ENCODE measurements at regions not wholly inside any gene's neighbourhood (a gene's known extent, or its start where the extent isn't known, plus 50 kb on each side); places are given as distances from the start of the nearest gene placed in this dataset.

- H3F3A ChIP-seq (ENCODE audit: control insufficient read depth, insufficient read depth) = no peaks in the 10 kb centered on the region
- H3K79me2 ChIP-seq (ENCODE audit: control insufficient read depth, low read length) = no peaks in the 10 kb centered on the region
- no peaks in the 10 kb centered on the region for H4K20me1 ChIP-seq (ENCODE audit: control insufficient read depth, insufficient read depth, low read depth, low read length)
- H3K4me1 ChIP-seq (ENCODE audit: control insufficient read depth, low read length) = no peaks in the 10 kb centered on the region
- H3K9me2 ChIP-seq (replicated peaks; ENCODE audit: control insufficient read depth, low read length) = no peaks in the 10 kb centered on the region
- H3K4me3 ChIP-seq (ENCODE audit: low read length) = no peak overlapping the region
- H3K36me3 ChIP-seq (ENCODE audit: control insufficient read depth, low read length) = no peaks in the 10 kb centered on the region
- H3K9me3 ChIP-seq (ENCODE audit: control insufficient read depth, insufficient read depth, low read length) = no peaks in the 10 kb centered on the region
- no peak overlapping the region for H3K4me2 ChIP-seq (ENCODE audit: low read length)
- no peaks in the 10 kb centered on the region for H3K27me3 ChIP-seq (ENCODE audit: control insufficient read depth, low read length)
- TF ChIP-seq EZH2phosphoT487 (IDR thresholded peaks at IDR 0.05; ENCODE audit: borderline replicate concordance, low read length) (no peak), CTCF (IDR thresholded peaks at IDR 0.05; ENCODE audit: low read depth, low read length, poor library complexity, severe bottlenecking) (no peak)
- no peak overlapping the region for H3K27ac ChIP-seq (ENCODE audit: low read depth, low read length)
These were observed 439.6 kb downstream of the EPM2A start for GRCh38 chr6:145295746-145296145.

DNA sequence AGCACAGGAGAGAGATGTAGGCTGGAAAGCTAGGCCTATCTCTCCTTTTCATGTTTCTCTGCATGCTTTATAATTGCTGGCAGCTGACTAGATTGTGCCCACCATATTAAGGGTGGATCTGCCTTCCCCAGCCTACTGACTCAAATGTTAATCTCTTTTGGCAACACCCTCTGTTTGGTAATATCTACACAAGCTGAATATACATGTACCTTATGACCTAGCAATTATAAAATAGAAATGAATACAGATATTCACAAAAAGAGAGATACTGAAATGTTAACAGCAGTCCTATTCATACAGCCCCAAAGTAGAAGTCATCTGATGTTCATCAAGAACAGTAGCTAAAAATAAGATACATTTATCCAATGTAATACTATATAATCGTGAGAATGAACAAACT, 429.6 kb downstream of the EPM2A start:
- Histone ChIP-seq H3K4me2 (ENCODE audit: low read length) (no peak overlapping the region), H3F3A (ENCODE audit: control insufficient read depth, insufficient read depth) (no peaks in the 10 kb centered on the region), H4K20me1 (ENCODE audit: control insufficient read depth, insufficient read depth, low read depth, low read length) (no peaks in the 10 kb centered on the region), H3K9me3 (ENCODE audit: control insufficient read depth, insufficient read depth, low read length) (no peaks in the 10 kb centered on the region), H3K27ac (ENCODE audit: low read depth, low read length) (no peak overlapping the region), H3K4me3 (ENCODE audit: low read length) (no peak overlapping the region), H3K27me3 (ENCODE audit: control insufficient read depth, low read length) (no peaks in the 10 kb centered on the region; the same call in 1 of the 2 replicates), H3K4me1 (ENCODE audit: control insufficient read depth, low read length) (no peaks in the 10 kb centered on the region), H3K9me2 (replicated peaks; ENCODE audit: control insufficient read depth, low read length) (no peaks in the 10 kb centered on the region), H3K36me3 (ENCODE audit: control insufficient read depth, low read length) (no peaks in the 10 kb centered on the region), H3K79me2 (ENCODE audit: control insufficient read depth, low read length) (no peaks in the 10 kb centered on the region)
- TF ChIP-seq EZH2phosphoT487 (IDR thresholded peaks at IDR 0.05; ENCODE audit: borderline replicate concordance, low read length) (no peak), CTCF (IDR thresholded peaks at IDR 0.05; ENCODE audit: low read depth, low read length, poor library complexity, severe bottlenecking) (no peak)

DNA sequence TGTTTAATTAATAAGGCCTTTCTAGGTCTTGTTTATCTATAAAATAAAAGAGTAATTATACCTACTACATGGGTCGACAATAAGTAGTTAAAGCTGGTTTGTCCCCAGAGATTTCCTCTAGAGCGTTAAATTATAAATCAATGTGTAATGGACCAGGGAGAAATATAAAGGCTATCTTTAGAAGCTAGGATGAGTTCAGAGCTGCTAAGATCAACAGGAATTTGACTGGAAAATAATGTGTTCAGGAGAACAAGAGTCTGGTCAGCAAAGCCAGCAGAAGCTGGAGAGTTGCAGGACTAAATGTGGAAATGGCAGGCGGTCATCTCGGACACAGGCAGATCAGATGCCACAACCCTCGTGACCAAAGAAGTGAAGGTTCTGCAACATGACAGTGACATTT, 428.8 kb downstream of the EPM2A start:
- Histone ChIP-seq H3K79me2 (ENCODE audit: control insufficient read depth, low read length) (no peaks in the 10 kb centered on the region), H3K4me1 (ENCODE audit: control insufficient read depth, low read length) (no peaks in the 10 kb centered on the region), H3K9me3 (ENCODE audit: control insufficient read depth, insufficient read depth, low read length) (no peaks in the 10 kb centered on the region), H3K27me3 (ENCODE audit: control insufficient read depth, low read length) (no peaks in the 10 kb centered on the region; the same call in 1 of the 2 replicates), H3K4me3 (ENCODE audit: low read length) (no peak overlapping the region), H3K27ac (ENCODE audit: low read depth, low read length) (no peak overlapping the region), H3K4me2 (ENCODE audit: low read length) (no peak overlapping the region), H3K36me3 (ENCODE audit: control insufficient read depth, low read length) (no peaks in the 10 kb centered on the region), H3K9me2 (replicated peaks; ENCODE audit: control insufficient read depth, low read length) (no peaks in the 10 kb centered on the region), H3F3A (ENCODE audit: control insufficient read depth, insufficient read depth) (no peaks in the 10 kb centered on the region), H4K20me1 (ENCODE audit: control insufficient read depth, insufficient read depth, low read depth, low read length) (no peaks in the 10 kb centered on the region)
- TF ChIP-seq EZH2phosphoT487 (IDR thresholded peaks at IDR 0.05; ENCODE audit: borderline replicate concordance, low read length) (no peak), CTCF (IDR thresholded peaks at IDR 0.05; ENCODE audit: low read depth, low read length, poor library complexity, severe bottlenecking) (no peak)
